ENCODE measurements at regions not wholly inside any gene's neighbourhood (a gene's known extent, or its start where the extent isn't known, plus 50 kb on each side); places are given as distances from the start of the nearest gene placed in this dataset.

- no peak for TF ChIP-seq CTCF (IDR thresholded peaks at IDR 0.05; ENCODE audit: control extremely low read depth in 1 of 3, insufficient read depth in 1 of 3, low read depth in 1 of 3, low read length in 3 of 3)
- TF ChIP-seq CREB1 (IDR thresholded peaks at IDR 0.05), result no peak
- no peak for TF ChIP-seq MAFK (IDR thresholded peaks at IDR 0.05; ENCODE audit: low read depth, low read length)
- TF ChIP-seq SIX5 (IDR thresholded peaks at IDR 0.05; ENCODE audit: low read depth, low read length), result no peak
- TF ChIP-seq BRCA1 (IDR thresholded peaks at IDR 0.05; ENCODE audit: low read depth, low read length), result no peak
- no peak for TF ChIP-seq POLR2A (IDR thresholded peaks at IDR 0.05; ENCODE audit: control extremely low read depth in 1 of 2, low read depth in 2 of 2, low read length in 2 of 2)
- no peak for TF ChIP-seq CTBP2 (IDR thresholded peaks at IDR 0.05; ENCODE audit: borderline replicate concordance, insufficient read depth, insufficient read length, low read length)
- TF ChIP-seq TBP (IDR thresholded peaks at IDR 0.05; ENCODE audit: low read depth, low read length), result no peak
- no peak for TF ChIP-seq KDM1A (IDR thresholded peaks at IDR 0.05; ENCODE audit: borderline replicate concordance, low read length)
- TF ChIP-seq ATF2 (IDR thresholded peaks at IDR 0.05; ENCODE audit: low read length), result no peak
- TF ChIP-seq EP300 (IDR thresholded peaks at IDR 0.05; ENCODE audit: borderline replicate concordance in 1 of 2, low read depth in 2 of 2, low read length in 2 of 2), result no peak
- no peak for TF ChIP-seq POLR2AphosphoS5 (IDR thresholded peaks at IDR 0.05; ENCODE audit: low read depth, low read length)
Observed at GRCh38 chr6:99181174-99181573, 168.3 kb downstream of the FAXC start.
